Common myeloid progenitor, CD34-positive (primary cell): ENCODE measurements at regions not wholly inside any gene's neighbourhood (a gene's known extent, or its start where the extent isn't known, plus 50 kb on each side); places are given as distances from the start of the nearest gene placed in this dataset.

Experiments used
- CTCF ChIA-PET: fragments of 350-600 bp; sonication (Branson Sonifier 250); formaldehyde crosslinking; loops from one replicate; lab custom pipeline; 2021; ENCODE audit warnings: antibody characterized with exemption; lab: Charles Lee
- POLR2A ChIA-PET: fragments of 350-600 bp; sonication (Branson Sonifier 250); formaldehyde crosslinking; loops from one replicate; lab custom pipeline; 2021; ENCODE audit warnings: antibody characterized with exemption; lab: Charles Lee
- DNase-seq, 3 donors: peaks; one replicate each; pipeline versions ENCODE4 v3.0.0 to v3.0.0-alpha.2; 2013
- H3K27ac ChIP-seq, 2 experiments: 1 replicate in 1 of 2; 2 replicates in 1 of 2; pipeline ENCODE4 v1.7.0; 2013; ENCODE audit warnings: inconsistent platforms in 2 of 2, low read length in 2 of 2, mild to moderate bottlenecking in 2 of 2, low read depth in 1 of 2, moderate library complexity in 1 of 2; ENCODE audit not compliant: severe bottlenecking in 2 of 2, insufficient read depth in 1 of 2, poor library complexity in 1 of 2
- H3K27me3 ChIP-seq, 5 experiments: replicated peaks in 2 of 5; 1 replicate in 3 of 5; 2 replicates in 2 of 5; pipeline versions ENCODE4 v1.6.1 to v1.7.0; 2013; ENCODE audit warnings: low read length in 4 of 5, mild to moderate bottlenecking in 2 of 5, moderate library complexity in 2 of 5, inconsistent platforms in 1 of 5; ENCODE audit not compliant: insufficient read depth in 5 of 5, control insufficient read depth in 4 of 5
- H3K36me3 ChIP-seq, 4 experiments: 1 replicate in 2 of 4; 2 replicates in 2 of 4; pipeline versions ENCODE4 v1.6.1 to v1.7.0; 2013; ENCODE audit warnings: low read length in 3 of 4, control low read depth in 1 of 4, mild to moderate bottlenecking in 1 of 4; ENCODE audit not compliant: control insufficient read depth in 4 of 4, insufficient read depth in 4 of 4
- H3K4me1 ChIP-seq, 4 experiments: 1 replicate in 3 of 4; 2 replicates in 1 of 4; pipeline versions ENCODE4 v1.6.1 to v1.7.1; 2013; ENCODE audit warnings: low read length in 3 of 4, mild to moderate bottlenecking in 3 of 4, control low read depth in 1 of 4, inconsistent platforms in 1 of 4, moderate library complexity in 1 of 4; ENCODE audit not compliant: control insufficient read depth in 4 of 4, insufficient read depth in 4 of 4; ENCODE audit errors: control extremely low read depth in 1 of 4
- H3K4me3 ChIP-seq, 7 experiments: 1 replicate in 4 of 7; 2 replicates in 3 of 7; pipeline versions ENCODE4 v1.5.1 to v1.7.0; 2013; ENCODE audit warnings: mild to moderate bottlenecking in 7 of 7, low read length in 6 of 7, moderate library complexity in 6 of 7, inconsistent platforms in 2 of 7, low read depth in 2 of 7, control low read depth in 1 of 7; ENCODE audit not compliant: insufficient read depth in 4 of 7, control insufficient read depth in 1 of 7; ENCODE audit errors: extremely low read depth in 1 of 7
- H3K9me3 ChIP-seq, 5 experiments: 1 replicate in 4 of 5; 2 replicates in 1 of 5; pipeline versions ENCODE4 v1.6.1 to v1.7.1; 2013; ENCODE audit warnings: low read length in 4 of 5, mild to moderate bottlenecking in 2 of 5, inconsistent platforms in 1 of 5, low read depth in 1 of 5, moderate library complexity in 1 of 5; ENCODE audit not compliant: control insufficient read depth in 4 of 5, insufficient read depth in 2 of 5; ENCODE audit errors: control extremely low read depth in 1 of 5
- WGBS: methylation state at CpG from one replicate; pipeline ENCODE4 v1.1.5; 2013; ENCODE audit not compliant: insufficient coverage; 5-methylcytosine and 5-hydroxymethylcytosine counted together

DNA sequence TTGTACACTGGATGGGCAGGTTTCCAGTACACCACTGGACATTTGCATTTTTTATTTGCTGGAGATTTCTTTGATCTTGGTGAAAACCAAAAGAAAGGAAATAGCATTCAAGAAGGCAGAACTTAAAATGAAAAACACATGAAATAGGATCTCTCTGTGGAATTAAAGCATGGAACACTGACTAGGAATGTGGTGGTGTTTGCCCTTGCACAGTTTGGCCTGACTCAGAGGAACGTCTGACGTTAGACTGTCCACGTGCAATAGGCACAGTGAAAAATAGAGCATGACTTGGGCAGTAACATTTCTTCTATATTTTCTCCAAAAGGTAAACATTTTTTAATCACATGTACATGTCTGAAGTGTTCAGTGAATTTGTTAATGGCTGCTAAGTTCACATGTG, 474.1 kb upstream of the PRICKLE1 start:
- CTCF ChIA-PET, result no interaction called here
- no peaks in the 10 kb centered on the region for H3K9me3 ChIP-seq
- H3K27ac ChIP-seq, result no peak overlapping the region
- no peak for DNase-seq
- H3K36me3 ChIP-seq, result no peaks in the 10 kb centered on the region
- POLR2A ChIA-PET, result no interaction called here
- no peaks in the 10 kb centered on the region for H3K27me3 ChIP-seq
- WGBS, result 93% methylated on average over 2 of the region's 3 CpGs
- no peak overlapping the region for H3K4me3 ChIP-seq
- peaks cover 0 to 6% (median 0%) of the 10 kb centered on the region in 4 experiments for H3K4me1 ChIP-seq

DNA sequence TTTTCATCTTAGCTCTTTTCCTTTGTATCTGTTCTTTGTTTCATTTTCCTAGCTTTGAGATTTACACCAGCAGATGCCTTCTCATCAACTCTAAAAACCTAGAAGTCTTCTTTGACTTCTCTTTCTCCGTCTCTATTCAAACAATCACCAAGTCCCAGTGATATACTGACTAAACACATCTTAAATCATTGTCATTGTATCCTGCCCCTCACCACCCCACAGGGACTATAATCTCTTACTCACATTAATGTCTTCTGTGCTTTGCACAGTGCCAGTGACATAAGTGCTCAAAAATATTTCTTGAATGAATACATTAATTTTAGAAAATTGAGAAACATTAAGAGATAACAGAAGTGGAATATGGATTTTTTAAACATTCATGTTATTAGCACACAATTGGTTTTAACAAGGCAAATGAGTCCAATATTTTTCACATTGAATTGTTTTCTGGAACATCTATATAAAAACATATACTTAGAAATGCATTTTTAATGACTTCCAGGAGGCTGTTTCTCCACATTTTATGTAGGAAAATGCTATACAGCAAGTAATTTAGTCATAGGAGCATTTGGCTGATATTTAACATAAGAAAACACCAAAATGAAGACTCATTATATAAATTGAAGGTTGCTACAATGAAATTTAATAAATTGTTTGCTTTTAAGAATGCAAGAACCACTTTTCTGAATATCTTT, 472.8 kb upstream of the PRICKLE1 start:
- POLR2A ChIA-PET, result no interaction called here
- 100% methylated on average over 1 of the region's 1 CpG for WGBS
- CTCF ChIA-PET, result no interaction called here
- peaks cover 0 to 6% (median 0%) of the 10 kb centered on the region in 4 experiments for H3K4me1 ChIP-seq
- no peak overlapping the region for H3K4me3 ChIP-seq
- no peak for DNase-seq
- H3K27ac ChIP-seq, result no peak overlapping the region
- no peaks in the 10 kb centered on the region for H3K9me3 ChIP-seq
- no peaks in the 10 kb centered on the region for H3K27me3 ChIP-seq
- H3K36me3 ChIP-seq, result no peaks in the 10 kb centered on the region

DNA sequence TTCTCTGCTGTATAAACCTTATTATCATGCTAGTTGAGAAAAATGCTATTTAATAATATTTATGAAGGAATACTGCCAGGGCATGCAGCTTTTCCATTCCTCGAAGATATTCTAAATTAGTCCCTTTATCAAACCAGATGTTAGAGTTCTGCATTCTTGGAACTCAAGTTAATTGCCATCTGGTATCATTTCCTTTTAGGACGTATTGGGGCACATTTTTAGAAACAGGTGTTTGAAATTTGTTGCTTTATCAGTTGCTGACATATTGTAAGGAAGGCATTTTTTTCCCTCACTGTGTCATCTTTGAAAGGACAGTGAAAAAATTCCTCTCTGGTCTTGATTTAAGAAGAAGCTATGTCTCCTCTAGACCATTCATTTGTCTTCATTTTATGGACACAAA, 471.2 kb upstream of the PRICKLE1 start:
- POLR2A ChIA-PET, result no interaction called here
- WGBS, result no CpG with 5 or more reads among the region's 2 CpGs
- CTCF ChIA-PET, result no interaction called here
- Histone ChIP-seq H3K9me3 (no peaks in the 10 kb centered on the region), H3K27me3 (no peaks in the 10 kb centered on the region), H3K36me3 (no peaks in the 10 kb centered on the region), H3K4me1 (peaks cover 0 to 2% (median 0%) of the 10 kb centered on the region in 4 experiments), H3K27ac (no peak overlapping the region), H3K4me3 (no peak overlapping the region)
- peak; percentile 0 to 68 (median 50) for DNase-seq

DNA sequence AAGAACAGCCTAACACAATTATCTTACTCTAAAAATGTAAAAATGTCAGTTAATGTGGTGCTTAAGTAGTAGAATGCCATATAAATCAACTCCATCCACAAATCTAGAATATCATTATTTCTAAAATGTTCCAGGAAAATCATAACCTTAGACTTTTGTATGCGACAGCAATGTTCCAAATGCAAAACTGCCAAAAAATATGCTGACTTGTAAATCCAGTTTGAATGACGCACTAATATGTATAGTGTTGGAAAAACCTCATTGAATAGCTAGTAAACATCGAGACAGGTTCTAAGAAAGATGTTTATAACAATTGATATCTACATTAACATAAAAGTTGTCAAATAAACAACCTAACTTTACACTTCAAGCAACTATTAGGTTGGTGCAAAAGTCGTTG, 469.1 kb upstream of the PRICKLE1 start:
- ChIA-PET CTCF (no interaction called here), POLR2A (no interaction called here)
- no peak for DNase-seq
- Histone ChIP-seq H3K27me3 (no peaks in the 10 kb centered on the region), H3K4me3 (no peak overlapping the region), H3K9me3 (no peaks in the 10 kb centered on the region), H3K4me1 (peaks cover 0 to 2% (median 0%) of the 10 kb centered on the region in 4 experiments), H3K27ac (no peak overlapping the region), H3K36me3 (no peaks in the 10 kb centered on the region)
- WGBS, result 90% methylated on average over 2 of the region's 4 CpGs

DNA sequence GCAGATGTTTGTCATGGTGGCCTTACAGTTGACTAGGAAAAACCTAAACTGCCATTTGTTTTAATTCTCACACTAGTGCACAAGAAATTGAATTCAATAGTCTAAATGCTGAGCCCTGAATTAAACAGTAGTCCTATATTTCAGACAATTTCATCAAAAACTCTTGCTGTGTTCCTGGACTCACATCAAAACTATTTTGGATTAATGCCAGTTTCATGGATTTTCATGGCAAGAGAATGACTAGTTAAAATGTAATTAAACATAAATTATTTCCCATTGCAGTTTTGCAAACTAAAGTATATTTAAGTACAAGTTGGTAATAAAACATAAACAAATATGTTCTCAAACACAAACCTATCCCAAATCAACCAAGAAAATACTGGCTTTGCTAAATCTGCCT, 468.0 kb upstream of the PRICKLE1 start:
- peaks cover 0 to 2% (median 0%) of the 10 kb centered on the region in 4 experiments for H3K4me1 ChIP-seq
- no peaks in the 10 kb centered on the region for H3K9me3 ChIP-seq
- H3K27me3 ChIP-seq, result no peaks in the 10 kb centered on the region
- no peaks in the 10 kb centered on the region for H3K36me3 ChIP-seq
- ChIA-PET CTCF (no interaction called here), POLR2A (no interaction called here)
- DNase-seq, result no peak
- no peak overlapping the region for H3K4me3 ChIP-seq
- no peak overlapping the region for H3K27ac ChIP-seq

DNA sequence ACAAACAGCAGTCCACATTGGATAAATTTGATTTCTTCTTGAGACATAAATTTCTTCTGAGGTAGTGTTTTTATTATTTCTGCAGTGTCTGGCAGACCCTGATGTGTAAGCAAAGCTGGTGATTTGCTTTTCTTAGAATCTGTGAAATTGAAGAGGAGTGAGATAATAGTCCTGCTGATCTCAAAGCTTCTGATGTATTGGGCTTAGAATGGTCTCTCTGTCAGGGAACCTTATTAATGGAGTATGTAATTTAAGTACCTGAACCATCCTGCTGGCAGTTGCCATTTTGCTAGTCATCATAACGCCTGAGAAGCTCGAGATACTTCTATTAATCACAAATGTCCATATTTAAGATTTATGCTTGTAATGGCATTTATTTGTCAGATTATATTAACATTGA, 464.5 kb upstream of the PRICKLE1 start:
- Histone ChIP-seq H3K9me3 (no peaks in the 10 kb centered on the region), H3K36me3 (no peaks in the 10 kb centered on the region), H3K27ac (no peak overlapping the region), H3K4me1 (no peaks in the 10 kb centered on the region), H3K4me3 (no peak overlapping the region), H3K27me3 (no peaks in the 10 kb centered on the region)
- no CpG with 5 or more reads among the region's 2 CpGs for WGBS
- DNase-seq, result no peak
- ChIA-PET POLR2A (no interaction called here), CTCF (no interaction called here)

DNA sequence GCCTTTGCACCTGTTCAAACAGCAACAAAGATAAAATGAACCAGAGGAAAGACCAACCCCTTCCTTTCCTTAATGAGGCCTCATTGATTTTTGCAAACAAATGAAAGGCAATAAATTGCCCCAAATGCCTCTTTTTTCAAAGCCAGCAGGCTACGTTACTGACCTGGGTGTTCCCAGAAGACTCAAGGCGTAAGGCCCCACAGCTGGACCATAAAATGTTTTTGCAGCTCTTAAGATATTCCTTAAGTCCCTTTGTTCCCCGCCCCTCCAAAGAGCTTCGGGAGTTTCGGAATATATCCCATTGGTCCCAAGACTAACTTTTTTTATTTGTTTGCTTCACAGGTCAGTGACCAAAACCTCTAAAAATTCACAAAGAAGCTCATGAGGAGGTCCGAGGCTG, 462.9 kb upstream of the PRICKLE1 start:
- H3K4me1 ChIP-seq, result no peaks in the 10 kb centered on the region
- ChIA-PET CTCF (no interaction called here), POLR2A (no interaction called here)
- no peak overlapping the region for H3K27ac ChIP-seq
- H3K9me3 ChIP-seq, result no peaks in the 10 kb centered on the region
- no peaks in the 10 kb centered on the region for H3K27me3 ChIP-seq
- 94% methylated on average over 6 of the region's 6 CpGs for WGBS
- no peak overlapping the region for H3K4me3 ChIP-seq
- H3K36me3 ChIP-seq, result no peaks in the 10 kb centered on the region
- no peak for DNase-seq
